ENCODE measurements at regions not wholly inside any gene's neighbourhood (a gene's known extent, or its start where the extent isn't known, plus 50 kb on each side); places are given as distances from the start of the nearest gene placed in this dataset.

DNA sequence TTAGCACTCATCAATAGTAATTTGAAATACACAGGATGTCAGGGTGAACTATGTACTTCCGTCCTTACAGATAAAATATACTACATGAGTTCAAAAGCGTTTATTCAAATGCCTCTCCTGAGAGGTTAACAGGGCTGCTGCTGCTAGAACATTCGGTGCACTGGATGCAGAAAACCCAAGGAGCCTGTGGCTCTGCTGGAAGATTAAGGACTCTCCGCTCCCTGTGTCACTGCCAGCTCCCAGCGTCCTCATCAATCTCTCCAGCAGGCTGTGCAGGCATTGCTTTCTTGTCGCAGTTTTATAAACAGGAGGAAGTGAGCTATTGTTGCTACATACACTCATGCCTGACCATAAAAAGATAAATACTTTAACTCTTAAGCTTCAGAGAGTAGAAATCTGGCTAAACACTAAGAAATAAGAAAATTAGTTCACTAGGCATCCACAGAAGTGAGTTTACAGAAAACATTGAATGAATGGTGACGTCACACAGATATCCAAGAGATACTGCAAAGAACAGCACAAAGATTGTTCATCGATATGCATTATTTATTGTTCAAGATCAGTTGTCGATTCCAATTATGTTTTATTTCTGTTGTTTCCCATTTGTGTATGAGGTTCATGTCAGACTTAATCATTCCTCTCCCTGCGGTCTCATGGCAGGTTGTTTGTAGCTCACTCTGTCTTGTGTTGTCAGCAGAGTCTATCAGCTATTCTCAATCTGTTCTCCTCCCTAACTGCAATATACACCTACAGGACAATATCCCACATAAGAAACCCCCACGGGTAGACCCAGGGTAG lies 127.9 kb upstream of the MON1B start:
- Histone ChIP-seq H3K27ac (ENCODE audit: low read depth, low read length) (no peak overlapping the region), H3K9me3 (ENCODE audit: control insufficient read depth, low read length) (no peaks in the 10 kb centered on the region), H3K4me1 (ENCODE audit: control insufficient read depth, insufficient read depth, low read length) (peaks cover 2% of the 10 kb centered on the region), H3K4me3 (ENCODE audit: low read length) (no peak overlapping the region), H3K9ac (ENCODE audit: extremely low read depth, low read length, poor library complexity, severe bottlenecking) (no peak overlapping the region), H3K27me3 (ENCODE audit: control insufficient read depth, insufficient read depth, low read length, poor library complexity, severe bottlenecking) (no peaks in the 10 kb centered on the region), H3K36me3 (ENCODE audit: control insufficient read depth, insufficient read depth, low read length) (no peaks in the 10 kb centered on the region)
- TF ChIP-seq, protein P1, sequence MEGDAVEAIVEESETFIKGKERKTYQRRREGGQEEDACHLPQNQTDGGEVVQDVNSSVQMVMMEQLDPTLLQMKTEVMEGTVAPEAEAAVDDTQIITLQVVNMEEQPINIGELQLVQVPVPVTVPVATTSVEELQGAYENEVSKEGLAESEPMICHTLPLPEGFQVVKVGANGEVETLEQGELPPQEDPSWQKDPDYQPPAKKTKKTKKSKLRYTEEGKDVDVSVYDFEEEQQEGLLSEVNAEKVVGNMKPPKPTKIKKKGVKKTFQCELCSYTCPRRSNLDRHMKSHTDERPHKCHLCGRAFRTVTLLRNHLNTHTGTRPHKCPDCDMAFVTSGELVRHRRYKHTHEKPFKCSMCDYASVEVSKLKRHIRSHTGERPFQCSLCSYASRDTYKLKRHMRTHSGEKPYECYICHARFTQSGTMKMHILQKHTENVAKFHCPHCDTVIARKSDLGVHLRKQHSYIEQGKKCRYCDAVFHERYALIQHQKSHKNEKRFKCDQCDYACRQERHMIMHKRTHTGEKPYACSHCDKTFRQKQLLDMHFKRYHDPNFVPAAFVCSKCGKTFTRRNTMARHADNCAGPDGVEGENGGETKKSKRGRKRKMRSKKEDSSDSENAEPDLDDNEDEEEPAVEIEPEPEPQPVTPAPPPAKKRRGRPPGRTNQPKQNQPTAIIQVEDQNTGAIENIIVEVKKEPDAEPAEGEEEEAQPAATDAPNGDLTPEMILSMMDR (conservative IDR thresholded peaks at IDR 0.05) = peak; percentile 26
- DNase-seq = no peak
- Mint-ChIP-seq H3K36me3 (ENCODE audit: low read depth) (no peaks in the 10 kb centered on the region), H3K27ac (no peak overlapping the region), H3K27me3 (ENCODE audit: insufficient read depth) (no peaks in the 10 kb centered on the region), H3K4me3 (no peak overlapping the region), H3K9me3 (no peaks in the 10 kb centered on the region), H3K4me1 (peaks cover 28% of the 10 kb centered on the region)
- WGBS, 2 experiments (ENCODE audit: insufficient coverage in 1 of 2, insufficient read length in 1 of 2) = 88 to 95% methylated on average over 8 to 11 of the region's 11 CpGs

DNA sequence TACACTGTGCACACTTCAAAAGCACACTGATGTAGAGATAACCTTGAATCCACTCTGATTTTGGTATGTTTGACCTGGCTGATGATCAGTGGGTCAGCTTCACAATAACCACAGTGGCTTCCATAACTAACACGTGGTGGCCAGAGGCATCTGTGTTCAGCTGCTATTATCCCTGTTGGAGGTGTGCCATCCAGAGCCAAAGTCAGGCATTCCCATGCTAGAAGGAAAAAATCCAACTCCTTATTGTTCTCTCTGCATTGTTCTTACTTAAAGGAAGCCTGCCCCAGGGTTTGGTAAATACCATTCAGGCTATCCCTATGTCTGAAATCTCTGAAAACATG lies 127.3 kb upstream of the MON1B start:
- no peak overlapping the region for H3K9ac ChIP-seq (ENCODE audit: extremely low read depth, low read length, poor library complexity, severe bottlenecking)
- TF ChIP-seq, protein P1 (conservative IDR thresholded peaks at IDR 0.05) = no peak
- no peak overlapping the region for H3K27ac ChIP-seq (ENCODE audit: low read depth, low read length)
- no peaks in the 10 kb centered on the region for H3K9me3 ChIP-seq (ENCODE audit: control insufficient read depth, low read length)
- peaks cover 2% of the 10 kb centered on the region for H3K4me1 ChIP-seq (ENCODE audit: control insufficient read depth, insufficient read depth, low read length)
- no peaks in the 10 kb centered on the region for H3K9me3 Mint-ChIP-seq
- H3K36me3 ChIP-seq (ENCODE audit: control insufficient read depth, insufficient read depth, low read length) = no peaks in the 10 kb centered on the region
- no peak overlapping the region for H3K27ac Mint-ChIP-seq
- H3K27me3 Mint-ChIP-seq (ENCODE audit: insufficient read depth) = no peaks in the 10 kb centered on the region
- WGBS, 2 experiments (ENCODE audit: insufficient coverage in 1 of 2, insufficient read length in 1 of 2) = 51% methylated on average over 1 of the region's 1 CpG; no CpG with 5 or more reads in 1 of the 2 experiments
- no peak overlapping the region for H3K4me3 Mint-ChIP-seq
- H3K4me3 ChIP-seq (ENCODE audit: low read length) = no peak overlapping the region
- H3K27me3 ChIP-seq (ENCODE audit: control insufficient read depth, insufficient read depth, low read length, poor library complexity, severe bottlenecking) = no peaks in the 10 kb centered on the region
- peaks cover 28% of the 10 kb centered on the region for H3K4me1 Mint-ChIP-seq
- no peaks in the 10 kb centered on the region for H3K36me3 Mint-ChIP-seq (ENCODE audit: low read depth)
- no peak for DNase-seq

DNA sequence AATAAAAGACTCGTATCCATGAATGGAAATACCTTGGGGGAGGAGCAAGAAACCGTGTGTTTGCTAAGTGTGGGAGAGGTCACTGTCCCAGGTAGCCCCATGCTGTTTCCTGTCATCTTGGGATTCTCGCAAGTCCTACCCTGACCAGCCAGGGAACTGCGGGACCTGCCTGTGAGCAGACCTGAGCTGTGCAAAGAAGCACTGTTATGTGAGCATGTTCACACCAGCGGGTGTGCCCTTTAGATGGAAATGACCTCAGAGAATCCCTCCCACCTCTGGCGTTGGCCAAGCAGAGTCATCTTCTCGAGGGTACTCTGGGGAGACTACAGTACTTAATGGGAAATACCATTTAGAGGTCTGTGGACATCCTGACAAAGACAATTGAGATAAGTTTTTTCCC lies 127.0 kb upstream of the MON1B start:
- peak; percentile 62 for DNase-seq
- no peak overlapping the region for H3K27ac Mint-ChIP-seq
- H3K36me3 Mint-ChIP-seq (ENCODE audit: low read depth) = no peaks in the 10 kb centered on the region
- H3K36me3 ChIP-seq (ENCODE audit: control insufficient read depth, insufficient read depth, low read length) = no peaks in the 10 kb centered on the region
- H3K4me1 Mint-ChIP-seq = peaks cover 28% of the 10 kb centered on the region
- TF ChIP-seq, protein P1 (conservative IDR thresholded peaks at IDR 0.05) = no peak
- no peak overlapping the region for H3K9ac ChIP-seq (ENCODE audit: extremely low read depth, low read length, poor library complexity, severe bottlenecking)
- H3K27me3 ChIP-seq (ENCODE audit: control insufficient read depth, insufficient read depth, low read length, poor library complexity, severe bottlenecking) = no peaks in the 10 kb centered on the region
- H3K27me3 Mint-ChIP-seq (ENCODE audit: insufficient read depth) = no peaks in the 10 kb centered on the region
- no peaks in the 10 kb centered on the region for H3K9me3 ChIP-seq (ENCODE audit: control insufficient read depth, low read length)
- peaks cover 2% of the 10 kb centered on the region for H3K4me1 ChIP-seq (ENCODE audit: control insufficient read depth, insufficient read depth, low read length)
- WGBS, 2 experiments (ENCODE audit: insufficient coverage in 1 of 2, insufficient read length in 1 of 2) = 50 to 67% methylated on average over 2 to 7 of the region's 7 CpGs
- no peak overlapping the region for H3K4me3 ChIP-seq (ENCODE audit: low read length)
- H3K9me3 Mint-ChIP-seq = no peaks in the 10 kb centered on the region
- H3K4me3 Mint-ChIP-seq = no peak overlapping the region
- H3K27ac ChIP-seq (ENCODE audit: low read depth, low read length) = no peak overlapping the region
